Prostate gland (tissue), 2 donors: ENCODE measurements at regions not wholly inside any gene's neighbourhood (a gene's known extent, or its start where the extent isn't known, plus 50 kb on each side); places are given as distances from the start of the nearest gene placed in this dataset.

Experiments
- POLR2A ChIP-seq: fragments of 450-650 bp; IDR thresholded peaks from one replicate; pipeline ENCODE4 v1.6.1; 2016; ENCODE audit warnings: antibody characterized with exemption, mild to moderate bottlenecking
- POLR2AphosphoS5 ChIP-seq: sonication (generic); formaldehyde crosslinking; IDR thresholded peaks from one replicate; pipeline ENCODE4 v1.6.1; 2017; ENCODE audit warnings: antibody characterized with exemption
- TF ChIP-seq, protein P1 (sequence below), 4 experiments: fragments of 200-600 bp in 2 of 4; fragments of 450-650 bp in 2 of 4; sonication (generic) in 2 of 4; IDR thresholded peaks; 1 replicate in 3 of 4; 2 replicates in 1 of 4; pipeline ENCODE4 v1.5.1; 2016 to 2019; ENCODE audit warnings: antibody characterized with exemption in 4 of 4, mild to moderate bottlenecking in 2 of 4, moderate library complexity in 2 of 4

DNA sequence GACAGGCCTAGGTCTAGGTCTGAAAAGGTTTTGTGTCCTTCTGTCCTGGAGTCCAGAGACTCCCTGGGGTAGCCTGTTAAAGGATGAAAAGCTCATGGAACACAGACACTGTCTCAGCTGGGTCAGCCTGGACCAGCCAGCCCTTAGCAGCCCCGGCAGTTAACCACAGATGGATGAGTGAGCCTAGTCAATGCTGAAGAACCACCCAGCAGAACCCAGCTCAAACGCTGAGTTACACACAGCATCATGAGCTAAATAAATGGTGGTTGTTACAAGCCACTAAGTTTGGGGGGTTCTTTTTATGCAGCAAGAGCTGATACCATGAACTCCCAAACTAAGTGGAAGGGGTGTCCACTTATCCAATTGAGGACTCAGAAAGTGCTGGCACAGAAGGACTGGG, 472.8 kb upstream of the PROK2 start:
- TF ChIP-seq, protein P1, sequence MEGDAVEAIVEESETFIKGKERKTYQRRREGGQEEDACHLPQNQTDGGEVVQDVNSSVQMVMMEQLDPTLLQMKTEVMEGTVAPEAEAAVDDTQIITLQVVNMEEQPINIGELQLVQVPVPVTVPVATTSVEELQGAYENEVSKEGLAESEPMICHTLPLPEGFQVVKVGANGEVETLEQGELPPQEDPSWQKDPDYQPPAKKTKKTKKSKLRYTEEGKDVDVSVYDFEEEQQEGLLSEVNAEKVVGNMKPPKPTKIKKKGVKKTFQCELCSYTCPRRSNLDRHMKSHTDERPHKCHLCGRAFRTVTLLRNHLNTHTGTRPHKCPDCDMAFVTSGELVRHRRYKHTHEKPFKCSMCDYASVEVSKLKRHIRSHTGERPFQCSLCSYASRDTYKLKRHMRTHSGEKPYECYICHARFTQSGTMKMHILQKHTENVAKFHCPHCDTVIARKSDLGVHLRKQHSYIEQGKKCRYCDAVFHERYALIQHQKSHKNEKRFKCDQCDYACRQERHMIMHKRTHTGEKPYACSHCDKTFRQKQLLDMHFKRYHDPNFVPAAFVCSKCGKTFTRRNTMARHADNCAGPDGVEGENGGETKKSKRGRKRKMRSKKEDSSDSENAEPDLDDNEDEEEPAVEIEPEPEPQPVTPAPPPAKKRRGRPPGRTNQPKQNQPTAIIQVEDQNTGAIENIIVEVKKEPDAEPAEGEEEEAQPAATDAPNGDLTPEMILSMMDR (IDR thresholded peaks at IDR 0.05): no peak
- TF ChIP-seq POLR2AphosphoS5 (no peak), POLR2A (no peak)
